HFFc6 (cell line): ENCODE measurements at regions not wholly inside any gene's neighbourhood (a gene's known extent, or its start where the extent isn't known, plus 50 kb on each side); places are given as distances from the start of the nearest gene placed in this dataset.

ENCODE experiments used
- DNase-seq: peaks from one replicate; pipeline ENCODE4 v3.0.0-alpha.2; 2018
- H3K27ac Mint-ChIP-seq: 2 replicates; pipeline ENCODE4 v1.8.0; 2020; ENCODE audit warnings: mild to moderate bottlenecking, mixed read lengths
- H3K27me3 Mint-ChIP-seq: 2 replicates; pipeline ENCODE4 v1.8.0; 2021; ENCODE audit warnings: mild to moderate bottlenecking, moderate library complexity, mixed read lengths; ENCODE audit not compliant: insufficient read depth
- H3K36me3 Mint-ChIP-seq: 2 replicates; pipeline ENCODE4 v1.8.0; 2021; ENCODE audit warnings: low read depth, mixed read lengths
- H3K4me1 Mint-ChIP-seq: 2 replicates; pipeline ENCODE4 v1.8.0; 2020; ENCODE audit warnings: low read depth, mixed read lengths
- H3K4me3 Mint-ChIP-seq: 2 replicates; pipeline ENCODE4 v1.8.0; 2020; ENCODE audit warnings: mild to moderate bottlenecking, moderate library complexity, mixed read lengths
- H3K9me3 Mint-ChIP-seq: 2 replicates; pipeline ENCODE4 v1.8.0; 2020; ENCODE audit warnings: mild to moderate bottlenecking, mixed read lengths
- TF ChIP-seq, protein P1 (sequence below): fragments of 200-600 bp; sonication (generic); IDR thresholded peaks from 2 replicates; pipeline ENCODE4 v1.5.0; 2021; ENCODE audit warnings: antibody characterized with exemption, mild to moderate bottlenecking

DNA sequence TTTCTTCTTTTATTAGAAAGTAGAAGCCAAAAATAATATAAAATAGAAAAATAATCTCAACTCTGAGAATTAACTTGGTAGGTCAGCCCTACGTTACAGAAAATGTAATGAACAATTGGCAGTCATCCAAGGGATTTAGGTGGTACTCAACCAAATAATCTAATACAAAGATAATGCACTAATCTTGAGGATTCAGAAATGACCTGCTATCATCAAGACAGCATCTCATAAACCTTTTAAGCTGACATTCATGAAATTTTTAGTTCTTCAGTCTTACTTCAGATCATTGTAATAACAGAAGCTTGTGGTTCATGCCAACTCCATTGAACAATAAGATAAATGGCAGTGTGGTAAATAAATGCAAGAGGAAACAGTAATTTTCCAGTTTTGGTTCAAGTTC lies 1058.0 kb downstream of the MAT2B start:
- Mint-ChIP-seq H3K36me3 (no peaks in the 10 kb centered on the region), H3K27me3 (no peaks in the 10 kb centered on the region; the same call in 1 of the 2 replicates), H3K4me3 (no peak overlapping the region), H3K27ac (no peak overlapping the region), H3K4me1 (no peaks in the 10 kb centered on the region), H3K9me3 (peaks cover 11% of the 10 kb centered on the region)
- TF ChIP-seq, protein P1, sequence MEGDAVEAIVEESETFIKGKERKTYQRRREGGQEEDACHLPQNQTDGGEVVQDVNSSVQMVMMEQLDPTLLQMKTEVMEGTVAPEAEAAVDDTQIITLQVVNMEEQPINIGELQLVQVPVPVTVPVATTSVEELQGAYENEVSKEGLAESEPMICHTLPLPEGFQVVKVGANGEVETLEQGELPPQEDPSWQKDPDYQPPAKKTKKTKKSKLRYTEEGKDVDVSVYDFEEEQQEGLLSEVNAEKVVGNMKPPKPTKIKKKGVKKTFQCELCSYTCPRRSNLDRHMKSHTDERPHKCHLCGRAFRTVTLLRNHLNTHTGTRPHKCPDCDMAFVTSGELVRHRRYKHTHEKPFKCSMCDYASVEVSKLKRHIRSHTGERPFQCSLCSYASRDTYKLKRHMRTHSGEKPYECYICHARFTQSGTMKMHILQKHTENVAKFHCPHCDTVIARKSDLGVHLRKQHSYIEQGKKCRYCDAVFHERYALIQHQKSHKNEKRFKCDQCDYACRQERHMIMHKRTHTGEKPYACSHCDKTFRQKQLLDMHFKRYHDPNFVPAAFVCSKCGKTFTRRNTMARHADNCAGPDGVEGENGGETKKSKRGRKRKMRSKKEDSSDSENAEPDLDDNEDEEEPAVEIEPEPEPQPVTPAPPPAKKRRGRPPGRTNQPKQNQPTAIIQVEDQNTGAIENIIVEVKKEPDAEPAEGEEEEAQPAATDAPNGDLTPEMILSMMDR = no peak
- no peak for DNase-seq

DNA sequence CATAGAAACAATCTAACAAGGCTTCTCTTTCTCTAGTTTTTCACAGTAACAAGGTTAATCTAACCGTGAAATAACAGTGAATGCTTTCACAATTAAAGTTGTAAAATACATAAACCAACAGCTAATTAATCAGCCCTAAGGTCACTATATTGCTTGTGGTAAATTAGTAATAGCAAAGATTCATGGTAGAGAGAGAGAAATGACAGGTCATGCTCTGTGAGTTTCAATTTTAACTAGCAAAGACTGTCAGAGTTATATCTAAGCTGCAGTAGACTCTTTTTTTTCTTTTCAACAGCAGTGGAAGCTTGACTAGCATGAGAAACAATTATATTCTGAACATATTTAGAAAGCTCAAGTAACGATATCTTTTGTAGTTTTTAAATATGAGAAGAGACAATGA lies 1068.0 kb downstream of the MAT2B start:
- H3K27ac Mint-ChIP-seq = no peak overlapping the region
- no peaks in the 10 kb centered on the region for H3K36me3 Mint-ChIP-seq
- no peaks in the 10 kb centered on the region for H3K4me1 Mint-ChIP-seq
- peaks cover 18% of the 10 kb centered on the region for H3K9me3 Mint-ChIP-seq
- no peaks in the 10 kb centered on the region for H3K27me3 Mint-ChIP-seq
- no peak overlapping the region for H3K4me3 Mint-ChIP-seq
- DNase-seq = no peak
- TF ChIP-seq, protein P1 = no peak

- DNase-seq = no peak
- H3K36me3 Mint-ChIP-seq = no peaks in the 10 kb centered on the region
Measured at GRCh38 chr5:164577201-164577600, 1071.8 kb downstream of the MAT2B start.

GRCh38 chr5:164577742-164578141 lies 1072.3 kb downstream of the MAT2B start:
- DNase-seq = no peak
- H3K4me1 Mint-ChIP-seq = no peaks in the 10 kb centered on the region
- TF ChIP-seq, protein P1 = no peak
- H3K27me3 Mint-ChIP-seq = no peaks in the 10 kb centered on the region
- peaks cover 20% of the 10 kb centered on the region for H3K9me3 Mint-ChIP-seq
- no peak overlapping the region for H3K4me3 Mint-ChIP-seq
- no peak overlapping the region for H3K27ac Mint-ChIP-seq
- H3K36me3 Mint-ChIP-seq = no peaks in the 10 kb centered on the region

More at GRCh38 chr5:164577201-164577600, 1071.8 kb downstream of the MAT2B start:
- Mint-ChIP-seq H3K4me3 (no peak overlapping the region), H3K4me1 (no peaks in the 10 kb centered on the region), H3K27me3 (no peaks in the 10 kb centered on the region), H3K9me3 (peaks cover 20% of the 10 kb centered on the region), H3K27ac (no peak overlapping the region)
- TF ChIP-seq, protein P1 = no peak

- Mint-ChIP-seq H3K27ac (no peak overlapping the region), H3K4me3 (no peak overlapping the region), H3K4me1 (no peaks in the 10 kb centered on the region), H3K9me3 (peaks cover 20% of the 10 kb centered on the region), H3K27me3 (no peaks in the 10 kb centered on the region), H3K36me3 (no peaks in the 10 kb centered on the region)
- TF ChIP-seq, protein P1 = no peak
- DNase-seq = no peak
Measured at GRCh38 chr5:164578401-164578800, 1073.0 kb downstream of the MAT2B start.

GRCh38 chr5:164578911-164579310 lies 1073.5 kb downstream of the MAT2B start:
- no peaks in the 10 kb centered on the region for H3K27me3 Mint-ChIP-seq

More at GRCh38 chr5:164578911-164579310, 1073.5 kb downstream of the MAT2B start:
- Mint-ChIP-seq H3K9me3 (peaks cover 20% of the 10 kb centered on the region), H3K27ac (no peak overlapping the region), H3K4me1 (no peaks in the 10 kb centered on the region), H3K36me3 (no peaks in the 10 kb centered on the region), H3K4me3 (no peak overlapping the region)
- TF ChIP-seq, protein P1 = no peak
- no peak for DNase-seq
